ENCODE measurements at regions not wholly inside any gene's neighbourhood (a gene's known extent, or its start where the extent isn't known, plus 50 kb on each side); places are given as distances from the start of the nearest gene placed in this dataset.

DNA sequence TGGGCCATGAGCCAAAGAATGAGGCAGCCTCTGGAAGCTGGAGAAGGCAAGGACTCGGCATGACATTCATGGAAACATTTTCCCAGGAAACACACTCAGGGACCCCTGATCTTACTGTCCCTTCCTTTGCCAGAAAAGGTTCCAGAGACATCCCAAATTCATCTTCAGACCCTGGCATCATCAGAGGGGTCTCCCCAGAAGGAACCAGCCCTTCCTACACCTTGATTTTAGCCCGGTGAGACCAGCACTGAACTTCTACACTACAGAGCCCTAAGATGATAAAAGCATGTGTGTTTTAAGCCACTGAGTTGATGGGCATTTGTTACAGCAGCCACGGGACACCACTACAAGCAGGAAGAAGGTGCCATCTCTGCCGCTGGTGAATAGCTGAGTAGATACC lies 262.3 kb downstream of the C16orf95 start:
- intact Hi-C loops (cut with DNase I), result no loop called here
- Histone ChIP-seq H3K4me1 (no peaks in the 10 kb centered on the region), H3K27me3 (peaks cover 0 to 48% of the 10 kb centered on the region in 2 donors), H3K9me3 (peaks cover 0 to 3% of the 10 kb centered on the region in 2 donors), H3K27ac (no peak overlapping the region), H3K4me3 (no peak overlapping the region), H3K36me3 (no peaks in the 10 kb centered on the region)
- TF ChIP-seq, protein P1, sequence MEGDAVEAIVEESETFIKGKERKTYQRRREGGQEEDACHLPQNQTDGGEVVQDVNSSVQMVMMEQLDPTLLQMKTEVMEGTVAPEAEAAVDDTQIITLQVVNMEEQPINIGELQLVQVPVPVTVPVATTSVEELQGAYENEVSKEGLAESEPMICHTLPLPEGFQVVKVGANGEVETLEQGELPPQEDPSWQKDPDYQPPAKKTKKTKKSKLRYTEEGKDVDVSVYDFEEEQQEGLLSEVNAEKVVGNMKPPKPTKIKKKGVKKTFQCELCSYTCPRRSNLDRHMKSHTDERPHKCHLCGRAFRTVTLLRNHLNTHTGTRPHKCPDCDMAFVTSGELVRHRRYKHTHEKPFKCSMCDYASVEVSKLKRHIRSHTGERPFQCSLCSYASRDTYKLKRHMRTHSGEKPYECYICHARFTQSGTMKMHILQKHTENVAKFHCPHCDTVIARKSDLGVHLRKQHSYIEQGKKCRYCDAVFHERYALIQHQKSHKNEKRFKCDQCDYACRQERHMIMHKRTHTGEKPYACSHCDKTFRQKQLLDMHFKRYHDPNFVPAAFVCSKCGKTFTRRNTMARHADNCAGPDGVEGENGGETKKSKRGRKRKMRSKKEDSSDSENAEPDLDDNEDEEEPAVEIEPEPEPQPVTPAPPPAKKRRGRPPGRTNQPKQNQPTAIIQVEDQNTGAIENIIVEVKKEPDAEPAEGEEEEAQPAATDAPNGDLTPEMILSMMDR (IDR thresholded peaks at IDR 0.05), result no peak
- no peak for DNase-seq
- ATAC-seq, result no peak

DNA sequence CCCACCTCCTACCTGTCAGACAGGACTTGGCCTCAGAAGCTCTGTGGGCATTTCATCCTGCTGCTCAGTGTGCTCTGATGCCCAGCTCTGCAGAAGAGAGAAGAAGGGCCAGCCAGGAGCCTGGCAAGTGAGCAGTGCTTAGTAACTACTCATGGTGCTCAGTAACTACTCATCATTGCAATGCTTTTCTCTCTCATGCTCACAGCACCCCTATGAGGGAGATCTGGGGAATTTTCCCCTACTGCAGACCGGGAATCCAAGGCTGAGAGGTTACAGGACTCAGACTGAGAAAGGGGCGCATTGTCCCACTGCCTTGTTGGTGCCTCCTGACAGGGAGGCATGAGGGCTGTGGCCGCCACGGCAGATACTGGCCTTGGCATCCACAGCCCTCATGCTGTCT lies 261.1 kb downstream of the C16orf95 start:
- DNase-seq, result no peak
- peaks cover 0 to 52% of the 10 kb centered on the region in 2 donors for H3K27me3 ChIP-seq
- no peak for ATAC-seq
- H3K4me3 ChIP-seq, result no peak overlapping the region
- peaks cover 0 to 3% of the 10 kb centered on the region in 2 donors for H3K9me3 ChIP-seq
- no peak overlapping the region for H3K27ac ChIP-seq
- H3K36me3 ChIP-seq, result no peaks in the 10 kb centered on the region
- peaks cover 0 to 3% of the 10 kb centered on the region in 2 donors for H3K4me1 ChIP-seq
- TF ChIP-seq, protein P1 (IDR thresholded peaks at IDR 0.05), result no peak
- intact Hi-C loops (cut with DNase I), result no loop called here

DNA sequence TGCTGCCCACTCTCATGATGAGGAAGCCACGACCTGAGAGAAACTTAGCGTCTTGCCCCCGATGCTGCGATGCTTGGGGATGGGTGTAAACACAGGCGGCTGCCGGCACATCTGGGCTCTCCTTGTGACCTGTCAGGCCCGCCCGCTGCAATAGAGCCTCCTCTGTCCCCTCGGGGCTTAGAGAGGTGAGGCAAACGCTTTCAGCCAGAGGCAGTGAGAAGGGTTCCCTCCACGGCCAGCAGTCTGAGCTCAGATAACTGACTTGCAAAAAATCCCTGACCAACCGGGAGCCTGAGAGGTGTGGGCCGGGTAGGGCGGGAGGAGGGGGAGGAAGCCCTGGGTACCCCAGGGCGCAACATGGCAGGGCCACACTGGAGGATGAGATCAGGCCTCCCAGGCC lies 260.6 kb downstream of the C16orf95 start:
- no peak overlapping the region for H3K27ac ChIP-seq
- peaks cover 0 to 3% of the 10 kb centered on the region in 2 donors for H3K9me3 ChIP-seq
- no peaks in the 10 kb centered on the region for H3K36me3 ChIP-seq
- H3K27me3 ChIP-seq, result peaks cover 0 to 56% of the 10 kb centered on the region in 2 donors
- DNase-seq, result no peak
- TF ChIP-seq, protein P1 (IDR thresholded peaks at IDR 0.05), result no peak
- H3K4me1 ChIP-seq, result peaks cover 0 to 6% of the 10 kb centered on the region in 2 donors
- intact Hi-C loops (cut with DNase I), result no loop called here
- no peak overlapping the region for H3K4me3 ChIP-seq
- ATAC-seq, result no peak

DNA sequence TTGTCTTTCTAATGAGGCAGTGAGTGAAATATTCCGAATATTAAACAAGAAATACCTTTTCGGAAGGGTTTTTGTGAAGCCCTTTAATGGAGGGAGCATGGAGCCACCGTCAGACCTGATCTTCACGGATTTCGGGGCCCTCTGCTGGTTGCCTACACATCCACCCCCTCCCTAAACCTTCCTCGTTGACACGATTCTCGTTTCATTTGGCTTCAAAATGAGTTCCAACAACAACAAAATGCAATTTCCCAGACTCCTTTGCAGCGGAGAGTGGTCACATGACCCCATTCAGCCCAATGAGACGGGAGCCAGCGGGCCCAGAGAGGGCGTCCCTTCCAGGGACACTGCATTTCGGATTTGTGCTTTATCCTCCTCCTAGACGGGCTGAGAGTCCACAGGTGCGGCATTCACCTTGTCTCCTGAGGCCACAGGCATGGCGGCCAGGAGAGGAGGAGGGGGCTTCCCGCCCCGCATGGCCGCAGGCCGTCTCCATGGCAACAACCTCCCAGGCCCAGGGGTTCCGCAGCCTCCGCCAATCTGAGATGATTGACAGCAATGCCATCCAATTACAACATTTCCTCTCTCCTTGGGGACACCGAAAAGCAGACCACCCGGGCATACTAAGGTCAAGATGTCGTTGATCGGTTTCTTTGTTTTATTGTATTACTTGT lies 259.8 kb downstream of the C16orf95 start:
- Histone ChIP-seq H3K27ac (no peak overlapping the region), H3K4me3 (no peak overlapping the region), H3K36me3 (no peaks in the 10 kb centered on the region), H3K9me3 (peaks cover 0 to 3% of the 10 kb centered on the region in 2 donors), H3K27me3 (peaks cover 0 to 61% of the 10 kb centered on the region in 2 donors), H3K4me1 (peaks cover 0 to 10% of the 10 kb centered on the region in 2 donors)
- intact Hi-C loops (cut with DNase I), result no loop called here
- no peak for DNase-seq
- TF ChIP-seq, protein P1 (IDR thresholded peaks at IDR 0.05), result no peak
- ATAC-seq, result no peak

DNA sequence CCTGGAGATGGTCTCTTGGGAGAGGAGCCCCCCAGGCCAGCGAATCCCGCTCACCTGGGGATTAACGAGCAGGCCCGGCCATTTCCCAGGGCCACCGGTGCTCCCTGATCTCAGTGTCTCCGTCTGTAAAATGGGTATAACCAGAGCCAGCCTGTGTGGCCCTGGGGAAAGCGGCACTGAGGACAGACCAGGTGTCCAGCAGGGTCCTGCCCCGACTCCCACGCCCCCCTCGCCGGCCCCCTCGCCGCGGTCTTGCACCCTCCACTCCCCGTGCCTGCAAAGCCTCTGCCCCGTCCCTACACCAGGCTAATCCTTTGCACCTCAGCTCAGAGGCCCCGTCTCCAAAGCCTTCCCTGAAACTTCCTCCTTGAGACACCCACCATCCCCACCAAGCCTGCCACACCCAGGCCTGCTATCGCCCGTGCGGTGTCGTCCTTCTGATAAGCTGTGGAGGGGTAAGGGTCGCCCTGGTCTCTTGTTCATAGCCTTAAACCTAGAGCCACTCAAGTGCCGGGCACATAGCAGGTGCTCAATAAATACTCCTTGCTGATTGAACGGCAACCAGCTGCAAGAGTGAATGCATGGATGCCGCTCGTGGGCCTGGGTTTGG lies 259.1 kb downstream of the C16orf95 start:
- DNase-seq (no peak), ATAC-seq (no peak)
- peaks cover 0 to 17% of the 10 kb centered on the region in 2 donors for H3K4me1 ChIP-seq
- TF ChIP-seq, protein P1 (IDR thresholded peaks at IDR 0.05), result no peak
- H3K36me3 ChIP-seq, result no peaks in the 10 kb centered on the region
- no peak overlapping the region for H3K27ac ChIP-seq
- intact Hi-C loops (cut with DNase I), result no loop called here
- H3K4me3 ChIP-seq, result no peak overlapping the region
- peaks cover 0 to 3% of the 10 kb centered on the region in 2 donors for H3K9me3 ChIP-seq
- peaks cover 0 to 57% of the 10 kb centered on the region in 2 donors for H3K27me3 ChIP-seq
